ENCODE measurements at regions not wholly inside any gene's neighbourhood (a gene's known extent, or its start where the extent isn't known, plus 50 kb on each side); places are given as distances from the start of the nearest gene placed in this dataset.

- H3K27me3 ChIP-seq, result no peaks in the 10 kb centered on the region
- H3K4me3 ChIP-seq, result no peak overlapping the region
- WGBS, 2 donors, result 56 to 58% methylated on average over 6 of the region's 6 CpGs
- intact Hi-C loops (cut with DNase I; ENCODE audit: low total_unique reads), result loop anchor here (10.0 kb wide), 1 partner anchor 511 kb away; no protein-coding TSS in a partner anchor
- H3K4me1 ChIP-seq, result peaks cover 6% of the 10 kb centered on the region
- no peaks in the 10 kb centered on the region for H3K9me3 ChIP-seq
- TF ChIP-seq CTCF (IDR thresholded peaks at IDR 0.05) (no peak), POLR2A (IDR thresholded peaks at IDR 0.05) (no peak)
- no peaks in the 10 kb centered on the region for H3K36me3 ChIP-seq (ENCODE audit: low read depth, missing control alignments)
- DNase-seq, result no peak
- no peak overlapping the region for H3K27ac ChIP-seq
These were observed 63.3 kb upstream of the MITF start for GRCh38 chr3:69675786-69676530.

GRCh38 chr3:69674752-69675151 lies 64.5 kb upstream of the MITF start:
- no peak overlapping the region for H3K27ac ChIP-seq
- WGBS, 2 donors, result 91 to 96% methylated on average over 3 of the region's 3 CpGs
- H3K4me3 ChIP-seq, result no peak overlapping the region
- intact Hi-C loops (cut with DNase I; ENCODE audit: low total_unique reads), result loop anchor here (10.0 kb wide), 1 partner anchor 510 kb away; no protein-coding TSS in a partner anchor
- H3K4me1 ChIP-seq, result peaks cover 6% of the 10 kb centered on the region
- DNase-seq, result no peak
- no peaks in the 10 kb centered on the region for H3K36me3 ChIP-seq (ENCODE audit: low read depth, missing control alignments)
- TF ChIP-seq POLR2A (IDR thresholded peaks at IDR 0.05) (no peak), CTCF (IDR thresholded peaks at IDR 0.05) (no peak)
- H3K9me3 ChIP-seq, result no peaks in the 10 kb centered on the region
- no peaks in the 10 kb centered on the region for H3K27me3 ChIP-seq

GRCh38 chr3:69671082-69671952 lies 67.9 kb upstream of the MITF start:
- H3K4me1 ChIP-seq, result peaks cover 6% of the 10 kb centered on the region
- no peak for TF ChIP-seq POLR2A (IDR thresholded peaks at IDR 0.05)
- peak; percentile 46 to 76 (median 63) for TF ChIP-seq CTCF (IDR thresholded peaks at IDR 0.05)
- DNase-seq, result peak; percentile 58
- H3K4me3 ChIP-seq, result no peak overlapping the region
- no peak overlapping the region for H3K27ac ChIP-seq
- 33 to 57% methylated on average over 6 of the region's 6 CpGs for WGBS, 2 donors
- intact Hi-C loops (cut with DNase I; ENCODE audit: low total_unique reads), result loop anchor here (10.0 kb wide), 1 partner anchor 507 kb away; no protein-coding TSS in a partner anchor
- no peaks in the 10 kb centered on the region for H3K9me3 ChIP-seq
- H3K27me3 ChIP-seq, result no peaks in the 10 kb centered on the region
- no peaks in the 10 kb centered on the region for H3K36me3 ChIP-seq (ENCODE audit: low read depth, missing control alignments)

GRCh38 chr3:69669070-69669469 lies 70.2 kb upstream of the MITF start:
- H3K4me1 ChIP-seq, result peaks cover 6% of the 10 kb centered on the region
- H3K9me3 ChIP-seq, result no peaks in the 10 kb centered on the region
- WGBS, 2 donors, result 55 to 89% methylated on average over 3 of the region's 3 CpGs
- intact Hi-C loops (cut with DNase I; ENCODE audit: low total_unique reads), result loop anchor here (10.0 kb wide), 1 partner anchor 234 kb away; no protein-coding TSS in a partner anchor
- H3K27ac ChIP-seq, result no peak overlapping the region
- no peak overlapping the region for H3K4me3 ChIP-seq
- TF ChIP-seq POLR2A (IDR thresholded peaks at IDR 0.05) (no peak), CTCF (IDR thresholded peaks at IDR 0.05) (no peak)
- H3K27me3 ChIP-seq, result no peaks in the 10 kb centered on the region
- no peak for DNase-seq
- no peaks in the 10 kb centered on the region for H3K36me3 ChIP-seq (ENCODE audit: low read depth, missing control alignments)

Data from testis (tissue), 2 donors.